ENCODE measurements at regions not wholly inside any gene's neighbourhood (a gene's known extent, or its start where the extent isn't known, plus 50 kb on each side); places are given as distances from the start of the nearest gene placed in this dataset.

DNA sequence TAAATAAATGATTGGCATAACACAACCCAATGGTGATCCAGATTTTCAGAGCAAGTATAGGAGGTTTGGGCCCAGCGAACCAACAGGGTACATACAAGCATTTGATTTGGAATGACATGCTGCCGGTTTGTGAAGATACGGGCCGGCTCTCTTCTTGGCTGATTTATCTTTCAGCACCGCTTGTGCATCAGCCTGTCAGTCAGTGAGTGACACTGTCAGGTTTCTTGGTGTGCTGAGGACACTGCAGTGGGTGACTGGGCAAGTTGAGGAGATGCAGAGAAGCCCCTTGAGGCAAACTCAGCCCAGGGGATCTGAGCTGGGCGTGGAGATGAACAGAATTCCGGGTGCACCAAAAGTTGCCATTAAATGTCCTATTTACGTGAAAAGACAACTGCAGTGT, 194.5 kb downstream of the SNX10 start:
- CTCF ChIA-PET, result no interaction called here
- WGBS, 2 experiments (ENCODE audit: extremely low coverage in 2 of 2, insufficient read length in 1 of 2), result 70% methylated on average over 4 of the region's 8 CpGs; no CpG with 5 or more reads in 1 of the 2 experiments
- no peak overlapping the region for H2BK15ac ChIP-seq (ENCODE audit: low read depth, low read length)
- no peak overlapping the region for H3K23ac ChIP-seq (ENCODE audit: low read depth, low read length)
- no peaks in the 10 kb centered on the region for H3K9me1 ChIP-seq (ENCODE audit: insufficient read depth, low read length)
- no peak overlapping the region for H3K14ac ChIP-seq (replicated peaks; ENCODE audit: low read depth, low read length)
- POLR2A ChIA-PET (ENCODE audit: unreplicated experiment), result no interaction called here
- H2BK5ac ChIP-seq (ENCODE audit: low read depth, low read length, poor library complexity, severe bottlenecking), result no peak overlapping the region
- dilution Hi-C loops (cut with HindIII; ENCODE audit: low sequenced_read_pairs, unreplicated experiment) (no loop called here), in situ Hi-C loops (cut with MboI; ENCODE audit: low sequenced_read_pairs) (no loop called here), intact Hi-C loops (cut with micrococcal nuclease) (no loop called here)
- no peak overlapping the region for H2AK5ac ChIP-seq (ENCODE audit: low read depth, low read length)
- H3K79me1 ChIP-seq (ENCODE audit: low read depth in 1 of 2, low read length in 2 of 2), result no peaks in the 10 kb centered on the region
- H2BK120ac ChIP-seq (ENCODE audit: low read depth, low read length), result no peak overlapping the region
- no peak overlapping the region for H3K4ac ChIP-seq (ENCODE audit: low read depth, low read length)
- no peak for DNase-seq
- no peak overlapping the region for H3K4me3 ChIP-seq (ENCODE audit: insufficient read depth, low read depth, low read length)
- no peak overlapping the region for H2BK20ac ChIP-seq (ENCODE audit: low read depth, low read length)
- no peak overlapping the region for H3K9ac ChIP-seq (ENCODE audit: low read depth, low read length)
- no peak overlapping the region for H3K4me2 ChIP-seq (ENCODE audit: low read depth, low read length)
- H3K56ac ChIP-seq (ENCODE audit: extremely low read depth, insufficient read depth, low read length), result no peak overlapping the region
- BruUV-seq (replicated peaks), result no TSS peak
- H3K27me3 ChIP-seq (ENCODE audit: control insufficient read depth, insufficient read depth, low read length), result no peaks in the 10 kb centered on the region
- no peak overlapping the region for H3K18ac ChIP-seq (ENCODE audit: low read depth, low read length)
- TF ChIP-seq MAFK (IDR thresholded peaks at IDR 0.05; ENCODE audit: low read depth, low read length) (no peak), NFE2L2 (IDR thresholded peaks at IDR 0.05; ENCODE audit: low read depth, low read length) (no peak), BHLHE40 (IDR thresholded peaks at IDR 0.05; ENCODE audit: low read depth, low read length) (no peak), FOS (IDR thresholded peaks at IDR 0.05; ENCODE audit: low read depth, low read length) (no peak), RCOR1 (IDR thresholded peaks at IDR 0.05; ENCODE audit: insufficient replicate concordance, low read length) (no peak), RAD21 (IDR thresholded peaks at IDR 0.05; ENCODE audit: low read length) (no peak), RFX5 (IDR thresholded peaks at IDR 0.05; ENCODE audit: low read depth, low read length) (no peak), MAZ (IDR thresholded peaks at IDR 0.05; ENCODE audit: borderline replicate concordance, low read depth, low read length) (no peak), SMC3 (IDR thresholded peaks at IDR 0.05; ENCODE audit: low read depth, low read length) (no peak), CHD1 (IDR thresholded peaks at IDR 0.05; ENCODE audit: low read depth, low read length) (no peak), POLR2A (IDR thresholded peaks at IDR 0.05; ENCODE audit: low read depth, low read length) (no peak), MXI1 (IDR thresholded peaks at IDR 0.05; ENCODE audit: borderline replicate concordance, low read depth, low read length) (no peak), CEBPB (IDR thresholded peaks at IDR 0.05; ENCODE audit: low read depth, low read length) (no peak)
- TF ChIP-seq, protein P1, sequence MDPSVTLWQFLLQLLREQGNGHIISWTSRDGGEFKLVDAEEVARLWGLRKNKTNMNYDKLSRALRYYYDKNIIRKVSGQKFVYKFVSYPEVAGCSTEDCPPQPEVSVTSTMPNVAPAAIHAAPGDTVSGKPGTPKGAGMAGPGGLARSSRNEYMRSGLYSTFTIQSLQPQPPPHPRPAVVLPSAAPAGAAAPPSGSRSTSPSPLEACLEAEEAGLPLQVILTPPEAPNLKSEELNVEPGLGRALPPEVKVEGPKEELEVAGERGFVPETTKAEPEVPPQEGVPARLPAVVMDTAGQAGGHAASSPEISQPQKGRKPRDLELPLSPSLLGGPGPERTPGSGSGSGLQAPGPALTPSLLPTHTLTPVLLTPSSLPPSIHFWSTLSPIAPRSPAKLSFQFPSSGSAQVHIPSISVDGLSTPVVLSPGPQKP (IDR thresholded peaks at IDR 0.05; ENCODE audit: borderline replicate concordance, low read depth, low read length), result no peak
- TF ChIP-seq, protein P2, sequence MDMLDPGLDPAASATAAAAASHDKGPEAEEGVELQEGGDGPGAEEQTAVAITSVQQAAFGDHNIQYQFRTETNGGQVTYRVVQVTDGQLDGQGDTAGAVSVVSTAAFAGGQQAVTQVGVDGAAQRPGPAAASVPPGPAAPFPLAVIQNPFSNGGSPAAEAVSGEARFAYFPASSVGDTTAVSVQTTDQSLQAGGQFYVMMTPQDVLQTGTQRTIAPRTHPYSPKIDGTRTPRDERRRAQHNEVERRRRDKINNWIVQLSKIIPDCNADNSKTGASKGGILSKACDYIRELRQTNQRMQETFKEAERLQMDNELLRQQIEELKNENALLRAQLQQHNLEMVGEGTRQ (IDR thresholded peaks at IDR 0.05; ENCODE audit: low read depth, low read length), result no peak
- TF ChIP-seq, protein P3, sequence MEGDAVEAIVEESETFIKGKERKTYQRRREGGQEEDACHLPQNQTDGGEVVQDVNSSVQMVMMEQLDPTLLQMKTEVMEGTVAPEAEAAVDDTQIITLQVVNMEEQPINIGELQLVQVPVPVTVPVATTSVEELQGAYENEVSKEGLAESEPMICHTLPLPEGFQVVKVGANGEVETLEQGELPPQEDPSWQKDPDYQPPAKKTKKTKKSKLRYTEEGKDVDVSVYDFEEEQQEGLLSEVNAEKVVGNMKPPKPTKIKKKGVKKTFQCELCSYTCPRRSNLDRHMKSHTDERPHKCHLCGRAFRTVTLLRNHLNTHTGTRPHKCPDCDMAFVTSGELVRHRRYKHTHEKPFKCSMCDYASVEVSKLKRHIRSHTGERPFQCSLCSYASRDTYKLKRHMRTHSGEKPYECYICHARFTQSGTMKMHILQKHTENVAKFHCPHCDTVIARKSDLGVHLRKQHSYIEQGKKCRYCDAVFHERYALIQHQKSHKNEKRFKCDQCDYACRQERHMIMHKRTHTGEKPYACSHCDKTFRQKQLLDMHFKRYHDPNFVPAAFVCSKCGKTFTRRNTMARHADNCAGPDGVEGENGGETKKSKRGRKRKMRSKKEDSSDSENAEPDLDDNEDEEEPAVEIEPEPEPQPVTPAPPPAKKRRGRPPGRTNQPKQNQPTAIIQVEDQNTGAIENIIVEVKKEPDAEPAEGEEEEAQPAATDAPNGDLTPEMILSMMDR (conservative IDR thresholded peaks at IDR 0.05; ENCODE audit: low read depth, low read length), result no peak
- H3K4me1 ChIP-seq (ENCODE audit: control insufficient read depth, insufficient read depth, low read length), result no peaks in the 10 kb centered on the region
- H3K9me3 ChIP-seq (ENCODE audit: control insufficient read depth, insufficient read depth, low read length), result no peaks in the 10 kb centered on the region
- H4K20me1 ChIP-seq (ENCODE audit: insufficient read depth, low read length), result no peaks in the 10 kb centered on the region
- H2AFZ ChIP-seq (replicated peaks; ENCODE audit: low read length, poor library complexity), result no peak overlapping the region
- H4K5ac ChIP-seq (ENCODE audit: low read depth, low read length), result no peak overlapping the region
- H3K27ac ChIP-seq (ENCODE audit: insufficient read depth, low read length), result no peak overlapping the region
- no peak overlapping the region for H4K91ac ChIP-seq (ENCODE audit: insufficient read depth, low read depth, low read length)
- no peak overlapping the region for H2AK9ac ChIP-seq (replicated peaks; ENCODE audit: low read depth, low read length, poor library complexity)
- H4K8ac ChIP-seq (ENCODE audit: low read depth in 2 of 2, low read length in 2 of 2), result no peak overlapping the region
- no peak for ATAC-seq (ENCODE audit: low read depth)
- no peaks in the 10 kb centered on the region for H3K36me3 ChIP-seq (ENCODE audit: control insufficient read depth, insufficient read depth, low read length)
